ENCODE measurements at regions not wholly inside any gene's neighbourhood (a gene's known extent, or its start where the extent isn't known, plus 50 kb on each side); places are given as distances from the start of the nearest gene placed in this dataset.

DNA sequence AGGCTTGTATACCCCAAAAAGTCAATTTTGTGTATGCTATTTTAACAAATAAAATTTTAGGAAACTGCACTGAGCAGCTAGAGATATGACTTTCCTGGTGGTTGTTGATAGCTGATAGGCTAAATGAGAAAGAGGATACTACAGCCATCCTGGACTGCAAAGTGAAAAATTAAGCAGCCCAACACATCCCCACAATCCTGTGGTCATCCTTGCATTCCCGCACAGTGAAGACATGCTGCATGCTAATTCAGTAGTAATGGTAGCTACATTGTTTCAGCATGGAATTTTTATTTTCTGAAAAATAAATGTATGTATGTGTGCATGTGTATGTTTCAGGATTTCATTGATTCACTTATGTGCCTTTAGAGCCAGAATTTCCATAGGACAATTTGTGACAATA, 124.2 kb upstream of the CCDC68 start:
- H3K27ac Mint-ChIP-seq (ENCODE audit: unreplicated experiment): no peak overlapping the region
- TF ChIP-seq, protein P1, sequence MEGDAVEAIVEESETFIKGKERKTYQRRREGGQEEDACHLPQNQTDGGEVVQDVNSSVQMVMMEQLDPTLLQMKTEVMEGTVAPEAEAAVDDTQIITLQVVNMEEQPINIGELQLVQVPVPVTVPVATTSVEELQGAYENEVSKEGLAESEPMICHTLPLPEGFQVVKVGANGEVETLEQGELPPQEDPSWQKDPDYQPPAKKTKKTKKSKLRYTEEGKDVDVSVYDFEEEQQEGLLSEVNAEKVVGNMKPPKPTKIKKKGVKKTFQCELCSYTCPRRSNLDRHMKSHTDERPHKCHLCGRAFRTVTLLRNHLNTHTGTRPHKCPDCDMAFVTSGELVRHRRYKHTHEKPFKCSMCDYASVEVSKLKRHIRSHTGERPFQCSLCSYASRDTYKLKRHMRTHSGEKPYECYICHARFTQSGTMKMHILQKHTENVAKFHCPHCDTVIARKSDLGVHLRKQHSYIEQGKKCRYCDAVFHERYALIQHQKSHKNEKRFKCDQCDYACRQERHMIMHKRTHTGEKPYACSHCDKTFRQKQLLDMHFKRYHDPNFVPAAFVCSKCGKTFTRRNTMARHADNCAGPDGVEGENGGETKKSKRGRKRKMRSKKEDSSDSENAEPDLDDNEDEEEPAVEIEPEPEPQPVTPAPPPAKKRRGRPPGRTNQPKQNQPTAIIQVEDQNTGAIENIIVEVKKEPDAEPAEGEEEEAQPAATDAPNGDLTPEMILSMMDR (IDR thresholded peaks at IDR 0.05; ENCODE audit: unreplicated experiment): no peak
- no peaks in the 10 kb centered on the region for H3K4me1 Mint-ChIP-seq (ENCODE audit: low read depth, unreplicated experiment)
- H3K9me3 Mint-ChIP-seq (ENCODE audit: low read depth, unreplicated experiment): no peaks in the 10 kb centered on the region
- H3K4me3 Mint-ChIP-seq (ENCODE audit: low read depth, unreplicated experiment): no peak overlapping the region
- no TSS peak for BruUV-seq (replicated peaks)
- no peaks in the 10 kb centered on the region for H3K27me3 Mint-ChIP-seq (ENCODE audit: unreplicated experiment)
- no peak for DNase-seq
- no peaks in the 10 kb centered on the region for H3K36me3 Mint-ChIP-seq (ENCODE audit: insufficient read depth, unreplicated experiment)
- intact Hi-C loops (cut with micrococcal nuclease; ENCODE audit: unreplicated experiment): no loop called here
- CTCF ChIA-PET: no interaction called here

DNA sequence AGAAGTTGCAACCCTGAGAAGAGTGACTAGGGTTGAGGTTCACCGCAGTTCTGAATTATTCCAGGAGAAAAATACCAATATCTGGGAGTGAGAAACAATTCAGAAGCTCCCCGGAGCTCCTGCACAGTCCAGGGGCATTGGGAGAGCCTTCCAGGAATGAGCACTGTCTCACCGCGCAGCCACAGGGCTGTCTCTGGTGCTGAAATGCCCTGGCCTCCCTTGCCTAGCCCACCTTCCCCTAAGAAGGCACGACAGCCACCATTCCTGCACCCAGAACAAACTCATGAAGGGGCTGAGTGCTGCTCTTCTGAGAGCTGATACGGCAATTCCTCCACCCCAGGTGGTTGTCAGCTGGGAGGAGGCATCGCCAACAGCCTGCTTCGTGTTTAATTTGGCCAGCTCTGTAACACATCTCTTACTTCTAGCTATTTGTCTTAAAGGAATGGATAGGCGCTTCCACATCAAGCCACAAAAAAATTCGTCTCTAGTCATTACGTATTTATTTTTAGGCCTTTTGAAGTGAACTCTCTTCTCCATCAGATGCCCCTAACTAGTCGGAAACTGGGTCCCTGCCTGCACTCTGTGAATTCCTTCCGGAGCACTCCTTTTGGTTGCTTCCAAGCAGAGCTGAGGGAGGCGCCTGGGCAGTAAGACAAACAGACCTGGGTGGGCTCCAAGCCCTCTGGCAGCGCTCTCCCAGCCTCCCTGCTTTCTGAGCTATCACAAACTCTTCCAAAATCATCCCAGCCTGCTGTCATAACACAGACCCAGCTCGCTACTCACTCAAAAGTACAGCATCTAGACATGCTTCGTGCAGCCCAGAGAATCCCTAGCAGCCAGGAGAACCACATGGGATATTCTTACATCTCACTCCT, 120.5 kb upstream of the CCDC68 start:
- H3K9me3 Mint-ChIP-seq (ENCODE audit: low read depth, unreplicated experiment): no peaks in the 10 kb centered on the region
- CTCF ChIA-PET: interaction anchor here (0.6 kb wide), 1 partner anchor 75 kb away, joined by 3 read pairs; no protein-coding TSS in a partner anchor
- H3K4me1 Mint-ChIP-seq (ENCODE audit: low read depth, unreplicated experiment): peaks cover 9% of the 10 kb centered on the region
- DNase-seq: no peak
- intact Hi-C loops (cut with micrococcal nuclease; ENCODE audit: unreplicated experiment): no loop called here
- H3K27me3 Mint-ChIP-seq (ENCODE audit: unreplicated experiment): no peaks in the 10 kb centered on the region
- H3K36me3 Mint-ChIP-seq (ENCODE audit: insufficient read depth, unreplicated experiment): no peaks in the 10 kb centered on the region
- H3K4me3 Mint-ChIP-seq (ENCODE audit: low read depth, unreplicated experiment): no peak overlapping the region
- TF ChIP-seq, protein P1 (IDR thresholded peaks at IDR 0.05; ENCODE audit: unreplicated experiment): no peak
- H3K27ac Mint-ChIP-seq (ENCODE audit: unreplicated experiment): no peak overlapping the region
- BruUV-seq (replicated peaks): no TSS peak

DNA sequence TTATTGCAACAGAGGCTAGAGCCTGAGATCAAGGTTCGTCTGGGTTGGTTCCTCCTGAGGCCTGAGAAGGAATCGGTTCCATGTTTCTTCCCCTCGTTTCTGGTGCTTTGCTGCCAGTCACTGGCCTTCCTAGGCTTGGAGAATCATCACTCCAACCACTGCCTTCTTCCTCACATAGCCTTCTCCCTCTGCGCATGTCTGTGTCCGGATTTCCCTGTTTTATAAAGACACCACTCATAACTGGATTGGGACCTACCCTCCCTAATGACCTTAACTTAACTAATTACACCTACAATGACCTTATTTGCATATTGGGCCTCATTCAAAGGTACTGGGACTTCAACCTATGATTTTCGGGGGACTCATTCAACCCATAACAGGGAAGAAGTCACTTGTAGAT, 119.8 kb upstream of the CCDC68 start:
- DNase-seq: no peak
- no peaks in the 10 kb centered on the region for H3K9me3 Mint-ChIP-seq (ENCODE audit: low read depth, unreplicated experiment)
- H3K36me3 Mint-ChIP-seq (ENCODE audit: insufficient read depth, unreplicated experiment): no peaks in the 10 kb centered on the region
- intact Hi-C loops (cut with micrococcal nuclease; ENCODE audit: unreplicated experiment): no loop called here
- CTCF ChIA-PET: interaction anchor here (0.6 kb wide), 1 partner anchor 76 kb away, joined by 3 read pairs; no protein-coding TSS in a partner anchor
- no peak overlapping the region for H3K4me3 Mint-ChIP-seq (ENCODE audit: low read depth, unreplicated experiment)
- BruUV-seq (replicated peaks): no TSS peak
- H3K27ac Mint-ChIP-seq (ENCODE audit: unreplicated experiment): no peak overlapping the region
- H3K4me1 Mint-ChIP-seq (ENCODE audit: low read depth, unreplicated experiment): peaks cover 9% of the 10 kb centered on the region
- TF ChIP-seq, protein P1 (IDR thresholded peaks at IDR 0.05; ENCODE audit: unreplicated experiment): no peak
- no peaks in the 10 kb centered on the region for H3K27me3 Mint-ChIP-seq (ENCODE audit: unreplicated experiment)

DNA sequence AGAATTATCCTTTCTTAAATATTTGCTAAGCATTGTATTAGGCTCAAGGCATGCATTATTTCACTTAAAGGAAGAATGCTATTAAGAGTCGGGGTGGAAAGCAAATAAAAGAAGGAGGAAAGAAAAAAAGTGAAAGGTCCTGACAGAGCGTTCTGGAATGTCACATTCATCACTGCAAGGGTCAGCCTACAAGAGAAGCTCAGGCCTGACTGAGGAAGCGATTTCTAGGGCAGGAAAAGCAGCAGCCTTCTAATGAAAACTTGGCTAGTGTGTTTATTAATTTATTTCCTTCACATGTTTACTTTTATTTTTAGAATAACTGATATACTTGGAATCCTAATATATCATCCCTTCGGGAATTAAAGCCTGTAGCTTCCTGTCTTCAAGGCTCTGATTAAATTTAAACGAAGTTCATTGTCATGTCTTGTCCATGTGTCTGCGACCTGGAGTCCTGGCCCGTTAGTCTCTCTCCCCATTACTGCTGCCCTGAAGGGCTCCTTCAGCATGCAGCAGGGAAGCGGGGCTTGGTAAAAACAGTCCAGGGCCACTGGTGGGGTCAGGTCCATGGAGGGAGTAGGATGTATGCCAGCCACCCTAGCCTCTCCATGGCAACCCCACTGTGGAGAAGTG, 119.2 kb upstream of the CCDC68 start:
- no TSS peak for BruUV-seq (replicated peaks)
- no peaks in the 10 kb centered on the region for H3K27me3 Mint-ChIP-seq (ENCODE audit: unreplicated experiment)
- TF ChIP-seq, protein P1 (IDR thresholded peaks at IDR 0.05; ENCODE audit: unreplicated experiment): no peak
- peaks cover 10% of the 10 kb centered on the region for H3K4me1 Mint-ChIP-seq (ENCODE audit: low read depth, unreplicated experiment)
- no peak overlapping the region for H3K4me3 Mint-ChIP-seq (ENCODE audit: low read depth, unreplicated experiment)
- H3K36me3 Mint-ChIP-seq (ENCODE audit: insufficient read depth, unreplicated experiment): no peaks in the 10 kb centered on the region
- no peak for DNase-seq
- H3K9me3 Mint-ChIP-seq (ENCODE audit: low read depth, unreplicated experiment): no peaks in the 10 kb centered on the region
- CTCF ChIA-PET: interaction anchor here (1.3 kb wide), 1 partner anchor 9 kb away, joined by 3 read pairs; no protein-coding TSS in a partner anchor
- H3K27ac Mint-ChIP-seq (ENCODE audit: unreplicated experiment): no peak overlapping the region
- intact Hi-C loops (cut with micrococcal nuclease; ENCODE audit: unreplicated experiment): no loop called here

Measured in Calu3 (cell line).